Mucosa of descending colon (tissue), 3 donors: ENCODE measurements at regions not wholly inside any gene's neighbourhood (a gene's known extent, or its start where the extent isn't known, plus 50 kb on each side); places are given as distances from the start of the nearest gene placed in this dataset.

ENCODE experiments used
- ATAC-seq: fragments of 200-7000 bp; cut with Tn5 transposase; one replicate; pipeline ENCODE4 v1.9.1; 2020; ENCODE audit warnings: mild to moderate bottlenecking, moderate library complexity
- DNase-seq, 3 donors: peaks; one replicate each; pipeline ENCODE4 v3.0.0-alpha.2; 2020
- H3K36me3 ChIP-seq: fragments of 200-600 bp; one replicate; pipeline ENCODE4 v1.8.0; 2021; ENCODE audit warnings: low read depth, mild to moderate bottlenecking
- H3K4me1 ChIP-seq: fragments of 200-600 bp; one replicate; pipeline ENCODE4 v1.8.0; 2021; ENCODE audit warnings: low read depth, mild to moderate bottlenecking
- H3K4me3 ChIP-seq: fragments of 200-600 bp; one replicate; pipeline ENCODE4 v1.8.0; 2021; ENCODE audit warnings: mild to moderate bottlenecking
- H3K9me3 ChIP-seq: fragments of 200-600 bp; one replicate; pipeline ENCODE4 v1.8.0; 2021; ENCODE audit warnings: mild to moderate bottlenecking
- intact Hi-C, 2 donors: fragments of 100-400 bp; cut with DNase I in 1 of 2; cut with micrococcal nuclease in 1 of 2; formaldehyde crosslinking; loops; one replicate each; pipeline versions ENCODE4 v1.11.0 to v1.11.1; 2022; cut with DNase I, micrococcal nuclease
- TF ChIP-seq, protein P1 (sequence below): fragments of 200-600 bp; IDR thresholded peaks from one replicate; pipeline ENCODE4 v1.8.0; 2022; ENCODE audit warnings: antibody characterized with exemption, mild to moderate bottlenecking
- donor health status: DM: no; HTN: no; CAD: no; lungs with moderate emphysema.
- donor health status: DM: no; HTN: no; CAD: no.
- donor health status: DM: no; HTN: yes; CAD: no.

GRCh38 chr15:61750271-61751084, 309.8 kb downstream of the VPS13C start:
- ATAC-seq (peak; percentile 91), DNase-seq (peak; percentile 61 to 73 (median 65))
- intact Hi-C loops = no loop called here
- Histone ChIP-seq H3K4me3 (no peak overlapping the region), H3K4me1 (no peaks in the 10 kb centered on the region), H3K9me3 (no peaks in the 10 kb centered on the region), H3K36me3 (no peaks in the 10 kb centered on the region)
- TF ChIP-seq, protein P1, sequence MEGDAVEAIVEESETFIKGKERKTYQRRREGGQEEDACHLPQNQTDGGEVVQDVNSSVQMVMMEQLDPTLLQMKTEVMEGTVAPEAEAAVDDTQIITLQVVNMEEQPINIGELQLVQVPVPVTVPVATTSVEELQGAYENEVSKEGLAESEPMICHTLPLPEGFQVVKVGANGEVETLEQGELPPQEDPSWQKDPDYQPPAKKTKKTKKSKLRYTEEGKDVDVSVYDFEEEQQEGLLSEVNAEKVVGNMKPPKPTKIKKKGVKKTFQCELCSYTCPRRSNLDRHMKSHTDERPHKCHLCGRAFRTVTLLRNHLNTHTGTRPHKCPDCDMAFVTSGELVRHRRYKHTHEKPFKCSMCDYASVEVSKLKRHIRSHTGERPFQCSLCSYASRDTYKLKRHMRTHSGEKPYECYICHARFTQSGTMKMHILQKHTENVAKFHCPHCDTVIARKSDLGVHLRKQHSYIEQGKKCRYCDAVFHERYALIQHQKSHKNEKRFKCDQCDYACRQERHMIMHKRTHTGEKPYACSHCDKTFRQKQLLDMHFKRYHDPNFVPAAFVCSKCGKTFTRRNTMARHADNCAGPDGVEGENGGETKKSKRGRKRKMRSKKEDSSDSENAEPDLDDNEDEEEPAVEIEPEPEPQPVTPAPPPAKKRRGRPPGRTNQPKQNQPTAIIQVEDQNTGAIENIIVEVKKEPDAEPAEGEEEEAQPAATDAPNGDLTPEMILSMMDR = no peak

GRCh38 chr15:61749169-61749568, 311.1 kb downstream of the VPS13C start:
- intact Hi-C loops = no loop called here
- Histone ChIP-seq H3K4me3 (no peak overlapping the region), H3K9me3 (no peaks in the 10 kb centered on the region), H3K36me3 (no peaks in the 10 kb centered on the region), H3K4me1 (no peaks in the 10 kb centered on the region)
- TF ChIP-seq, protein P1 = no peak
- peak in 2 of 3 donors; percentile 16 to 32 for DNase-seq
- ATAC-seq = peak; percentile 14

GRCh38 chr15:61748529-61748928, 311.7 kb downstream of the VPS13C start:
- Histone ChIP-seq H3K36me3 (no peaks in the 10 kb centered on the region), H3K9me3 (no peaks in the 10 kb centered on the region), H3K4me1 (no peaks in the 10 kb centered on the region), H3K4me3 (no peak overlapping the region)
- TF ChIP-seq, protein P1 = no peak
- ATAC-seq (no peak), DNase-seq (no peak)
- intact Hi-C loops = no loop called here

DNA sequence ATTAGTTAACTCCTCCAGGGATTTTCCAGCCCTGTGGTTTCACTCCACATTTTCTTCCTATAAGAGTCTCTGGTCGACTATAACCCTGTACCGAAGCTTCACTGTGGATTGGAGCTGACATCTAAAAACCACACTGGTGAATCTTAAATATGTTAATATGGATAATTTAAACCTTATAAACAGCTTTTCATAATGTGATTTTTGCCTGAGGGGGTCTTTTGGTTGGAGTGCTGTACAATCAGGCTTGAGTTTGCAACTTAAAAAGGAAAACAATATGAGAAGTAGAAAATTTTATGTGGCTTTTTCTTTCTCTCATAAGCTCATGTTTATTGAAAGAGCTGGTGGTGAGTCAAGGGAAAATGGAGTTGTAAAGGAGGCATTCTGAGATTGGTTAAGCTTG, 313.7 kb downstream of the VPS13C start:
- intact Hi-C loops = no loop called here
- Histone ChIP-seq H3K4me3 (no peak overlapping the region), H3K9me3 (no peaks in the 10 kb centered on the region), H3K4me1 (no peaks in the 10 kb centered on the region), H3K36me3 (no peaks in the 10 kb centered on the region)
- DNase-seq (no peak), ATAC-seq (no peak)
- TF ChIP-seq, protein P1 = no peak

DNA sequence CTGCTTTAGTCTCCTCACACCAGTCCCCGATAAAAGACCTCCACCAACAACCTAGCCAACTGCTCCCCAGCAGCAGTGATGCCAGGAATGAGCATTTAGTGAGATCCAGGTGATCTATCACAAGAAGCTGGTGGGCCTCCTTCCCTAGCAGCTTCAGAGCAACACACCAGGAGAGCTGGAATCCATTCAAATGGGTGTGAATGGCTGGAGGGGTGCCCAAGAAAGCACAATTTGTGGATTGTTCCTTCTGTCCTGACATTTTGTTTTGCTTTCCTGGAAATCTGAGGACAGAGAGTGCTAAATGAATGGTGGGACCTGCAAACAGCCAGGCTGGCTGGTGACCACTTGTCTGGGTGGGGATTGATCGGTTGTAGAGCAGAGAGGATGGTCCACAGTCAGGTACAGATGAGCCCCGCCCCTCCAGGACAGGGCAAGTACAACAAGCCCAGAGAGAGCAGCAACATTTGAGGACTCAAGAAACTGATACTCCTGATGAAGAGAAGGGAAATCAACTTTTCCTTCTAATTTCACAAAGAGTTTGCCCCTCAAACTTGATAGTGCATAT, 316.8 kb downstream of the VPS13C start:
- intact Hi-C loops = no loop called here
- H3K4me1 ChIP-seq = no peaks in the 10 kb centered on the region
- no peaks in the 10 kb centered on the region for H3K9me3 ChIP-seq
- TF ChIP-seq, protein P1 = no peak
- peak in 1 of 3 donors; percentile 4 for DNase-seq
- H3K4me3 ChIP-seq = no peak overlapping the region
- ATAC-seq = peak; percentile 20
- H3K36me3 ChIP-seq = no peaks in the 10 kb centered on the region
